GM18873 (cell line): ENCODE measurements at regions not wholly inside any gene's neighbourhood (a gene's known extent, or its start where the extent isn't known, plus 50 kb on each side); places are given as distances from the start of the nearest gene placed in this dataset.
"Not testable (repeated sequence)": the region's sequence is repeated elsewhere in the genome, so short reads cannot be mapped to it uniquely, and the experiment has no call there.

Experiments used
- ATAC-seq: cut with Tn5 transposase; IDR thresholded peaks from one replicate; pipeline ENCODE4 v1.9.1; 2021; ENCODE audit warnings: mild to moderate bottlenecking, moderate library complexity, moderate number of reproducible peaks; ENCODE audit not compliant: unreplicated experiment, low FRiP score

DNA sequence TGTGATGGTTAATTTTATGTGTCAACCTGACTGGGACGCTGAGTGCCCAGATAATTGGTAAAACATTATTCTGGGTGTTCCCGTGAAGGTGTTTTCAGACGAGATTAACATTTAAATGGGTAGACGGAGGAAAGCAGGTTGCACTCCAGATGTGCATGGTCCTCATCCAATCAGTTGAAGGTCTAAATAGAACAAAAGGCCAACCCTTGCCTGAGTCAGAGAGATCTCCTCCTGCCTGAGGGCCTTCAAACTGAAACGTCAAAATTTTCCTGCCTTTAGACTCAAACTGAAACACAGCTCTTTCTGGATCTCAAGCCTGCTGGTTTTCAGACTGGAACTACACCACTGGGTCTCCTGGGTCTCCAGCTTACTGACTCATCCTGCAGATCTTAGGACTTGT, 73.5 kb downstream of the NPIPA8 start:
- ATAC-seq = not testable (repeated sequence)

DNA sequence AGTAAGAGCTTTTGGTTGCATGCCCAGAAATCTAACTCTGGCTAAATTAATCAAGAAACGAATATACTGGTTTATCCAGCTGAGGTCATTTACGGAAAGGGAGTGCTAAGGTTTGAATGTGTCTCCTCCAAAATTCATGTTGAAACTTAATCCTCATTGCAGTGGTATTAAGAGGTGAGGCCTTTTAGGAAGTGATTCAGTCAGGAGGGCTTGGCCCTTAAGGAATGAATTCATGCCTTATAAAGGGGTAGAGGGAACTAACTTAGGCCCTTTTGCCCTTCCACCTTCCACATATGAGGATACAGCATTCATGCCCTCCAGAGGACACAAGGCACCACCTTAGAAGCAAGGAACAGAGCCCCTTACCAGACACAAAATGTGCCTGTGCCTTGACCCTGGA, 74.7 kb downstream of the NPIPA8 start:
- ATAC-seq = not testable (repeated sequence)

DNA sequence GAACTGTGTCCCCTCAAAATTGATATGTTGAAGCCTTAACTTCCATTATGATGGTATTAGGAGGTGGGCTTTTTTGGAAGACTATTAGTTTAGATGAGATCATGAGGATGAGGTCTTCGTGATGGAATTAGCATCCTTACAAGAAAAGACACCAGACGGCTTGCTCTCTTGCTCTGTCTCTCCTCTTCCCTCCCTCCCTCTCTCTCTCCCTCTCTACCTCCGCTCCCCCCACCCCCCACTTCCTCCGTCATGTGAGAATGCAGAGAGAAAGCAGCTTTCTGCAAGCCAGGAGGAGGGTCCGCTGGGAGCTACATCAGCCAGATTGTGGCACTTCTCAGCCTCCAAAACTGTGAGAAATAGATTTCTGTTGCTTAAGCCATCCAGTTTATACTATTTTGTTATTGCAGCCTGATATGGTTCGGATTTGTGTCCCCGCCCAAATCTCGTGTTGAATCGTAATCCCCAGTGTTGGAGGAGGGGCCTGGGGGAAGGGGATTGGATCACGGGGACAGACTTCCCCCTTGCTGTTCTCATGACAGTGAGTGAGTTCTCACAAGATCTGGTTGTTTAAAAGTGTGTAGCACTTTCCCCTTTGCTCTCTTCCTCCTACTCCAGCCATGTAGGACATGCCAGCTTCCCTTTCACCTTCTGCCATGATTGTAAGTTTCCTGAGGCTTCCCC, 76.9 kb downstream of the NPIPA8 start:
- ATAC-seq = not testable (repeated sequence)

DNA sequence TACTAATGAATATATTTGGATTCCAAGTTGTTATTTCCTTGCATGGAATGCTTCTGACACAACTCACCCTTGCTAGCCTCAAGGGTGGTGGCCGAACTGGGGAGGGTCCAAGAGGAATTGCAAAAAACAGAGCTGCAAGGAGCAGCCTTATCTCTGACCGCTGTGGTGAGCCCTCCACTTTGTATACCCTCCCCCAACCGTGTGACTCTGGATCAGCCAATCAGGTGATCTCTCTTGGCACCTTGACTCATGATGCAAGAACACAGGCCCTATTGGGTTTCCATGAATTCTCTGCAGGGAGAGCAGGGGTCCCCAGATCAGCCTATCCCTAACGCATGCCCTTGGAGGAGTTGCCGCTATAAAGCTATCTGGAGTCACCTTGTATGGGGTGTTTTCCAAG, 83.6 kb downstream of the NPIPA8 start:
- ATAC-seq = not testable (repeated sequence)

DNA sequence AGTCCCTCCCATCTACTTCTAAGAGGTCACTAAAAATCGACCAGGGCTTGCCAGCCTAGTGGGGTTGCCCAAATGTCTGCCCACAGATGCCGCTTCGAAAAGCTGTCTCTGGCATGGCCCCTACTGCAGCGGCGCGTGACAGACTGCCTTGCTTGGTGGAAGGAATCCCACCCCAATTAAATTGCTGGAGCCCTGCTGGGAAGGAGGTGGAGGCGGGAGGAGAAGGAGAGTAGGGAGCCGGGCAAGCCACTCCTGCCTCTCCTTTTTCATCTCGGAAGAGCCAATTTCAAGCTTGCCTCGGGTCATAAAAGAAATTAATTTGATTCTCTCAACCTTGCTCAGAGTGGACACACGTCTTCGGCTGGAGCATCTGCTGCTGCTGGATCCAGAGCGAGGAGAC, 106.0 kb downstream of the NPIPA8 start:
- ATAC-seq = not testable (repeated sequence)

DNA sequence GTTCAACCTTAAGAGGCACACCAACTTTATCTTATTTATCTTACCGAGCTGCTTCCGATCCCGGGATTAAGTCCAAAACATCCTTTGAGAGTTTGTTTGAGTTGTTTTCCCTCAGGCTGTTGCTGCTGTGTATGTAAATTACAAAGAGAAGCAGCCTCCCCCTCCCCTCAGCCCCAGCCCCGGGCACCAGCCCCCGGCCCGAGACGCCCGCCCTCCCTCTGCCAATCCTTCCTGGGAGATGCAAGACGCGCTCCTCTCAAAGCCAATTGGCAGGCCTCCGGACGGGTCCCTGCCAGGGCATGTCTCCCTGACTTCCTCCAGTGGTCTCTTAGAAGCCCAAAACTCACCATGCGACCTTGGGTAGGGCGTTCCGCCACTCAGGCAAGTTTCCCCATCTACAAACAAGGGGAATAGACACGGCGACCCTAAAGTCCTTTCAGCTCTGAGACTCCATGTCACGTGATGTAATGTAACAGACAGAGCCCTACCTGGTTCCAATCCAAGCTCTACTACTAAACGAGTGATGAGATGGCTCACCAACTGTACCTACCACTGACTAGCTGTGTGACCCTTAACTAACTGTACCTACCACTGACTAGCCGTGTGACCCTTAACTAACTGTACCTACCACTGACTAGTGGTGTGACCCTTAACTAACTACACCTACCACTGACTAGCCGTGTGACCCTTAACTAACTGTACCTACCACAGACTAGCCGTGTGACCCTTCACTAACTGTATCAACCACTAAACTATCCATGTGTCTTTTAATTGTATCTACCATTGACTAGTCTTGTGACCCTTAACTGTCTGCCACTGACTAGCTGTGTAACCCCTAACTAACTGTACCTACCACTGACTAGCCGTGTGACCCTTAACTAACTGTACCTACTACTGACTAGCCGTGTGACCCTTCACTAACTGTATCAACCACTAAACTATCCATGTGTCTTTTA, 114.2 kb downstream of the NPIPA8 start:
- not testable (repeated sequence) for ATAC-seq

DNA sequence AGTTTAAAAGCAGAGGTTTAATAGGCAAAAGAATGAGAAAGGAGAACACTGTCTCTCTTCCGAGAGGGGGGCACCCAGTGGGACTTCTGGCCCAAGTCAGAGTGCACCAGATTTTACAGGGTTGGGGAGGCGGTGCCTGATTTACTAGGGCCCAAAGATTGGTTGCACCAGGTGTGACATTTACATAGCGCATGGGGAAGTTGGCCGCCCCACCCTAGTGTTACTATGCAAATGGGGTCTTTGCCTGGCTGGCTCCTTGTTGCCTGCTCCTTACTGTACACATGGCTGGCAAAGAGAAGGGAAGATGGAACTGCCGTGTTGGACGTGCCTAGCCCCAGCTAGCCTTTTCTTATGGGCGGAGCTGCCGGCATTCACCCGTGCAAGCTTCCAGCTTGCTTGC, 118.8 kb downstream of the NPIPA8 start:
- ATAC-seq = not testable (repeated sequence)

DNA sequence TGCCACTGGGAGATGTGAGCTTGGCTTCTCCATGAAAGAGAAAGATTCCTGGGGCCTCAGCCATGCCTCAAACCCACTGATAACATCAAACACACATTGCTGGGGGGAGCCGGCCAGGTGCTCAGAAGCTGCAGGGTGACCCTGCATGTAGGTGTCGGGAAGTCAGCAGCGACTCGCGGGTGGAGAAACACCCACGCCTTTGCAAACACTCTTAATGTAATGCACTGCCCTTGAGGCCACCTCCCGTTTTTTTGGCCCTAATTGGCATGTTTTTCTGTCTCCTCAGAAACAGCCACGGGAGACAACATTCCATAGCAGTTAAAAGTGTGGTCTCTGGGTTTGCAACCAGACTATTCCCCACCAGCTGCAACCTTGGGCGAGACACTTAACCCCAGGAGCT, 119.7 kb downstream of the NPIPA8 start:
- not testable (repeated sequence) for ATAC-seq

DNA sequence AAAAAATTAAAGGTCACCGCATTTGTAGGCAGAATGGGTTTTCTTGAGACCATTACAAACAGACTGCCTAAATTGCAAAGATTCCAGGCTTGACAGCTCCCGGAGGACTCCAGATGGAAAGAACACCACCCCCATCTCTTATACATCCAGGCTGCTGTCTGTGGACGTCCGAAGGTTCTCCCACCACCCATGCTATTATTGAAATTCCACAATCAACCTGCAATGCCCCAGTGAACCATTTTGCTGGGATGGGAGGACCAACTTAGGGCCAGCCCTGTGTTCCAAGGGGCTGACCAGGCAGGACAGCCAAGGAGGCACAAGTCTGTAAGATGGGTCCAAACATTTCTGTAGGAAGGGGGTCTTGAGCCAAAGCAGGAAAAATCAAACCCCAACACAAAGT, 122.7 kb downstream of the NPIPA8 start:
- ATAC-seq = not testable (repeated sequence)

DNA sequence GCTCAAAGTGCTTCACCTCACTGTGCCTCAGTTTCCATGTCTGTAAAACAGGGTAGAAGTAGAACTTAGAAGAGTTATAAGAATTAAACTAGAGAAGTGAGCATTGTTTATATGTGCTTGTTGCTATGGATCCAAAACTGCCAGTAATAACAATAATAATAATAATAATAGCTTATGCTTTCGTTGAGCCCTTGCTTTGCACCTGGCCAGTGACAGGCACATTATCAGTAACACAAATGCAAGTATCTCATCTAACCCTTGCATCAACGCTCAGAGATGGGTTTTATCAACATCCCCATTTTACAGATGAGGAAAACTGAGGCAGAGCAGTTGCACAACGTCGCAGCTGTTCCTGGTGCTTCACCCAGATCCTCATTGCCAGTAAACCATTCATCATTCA, 125.0 kb downstream of the NPIPA8 start:
- ATAC-seq = not testable (repeated sequence)

DNA sequence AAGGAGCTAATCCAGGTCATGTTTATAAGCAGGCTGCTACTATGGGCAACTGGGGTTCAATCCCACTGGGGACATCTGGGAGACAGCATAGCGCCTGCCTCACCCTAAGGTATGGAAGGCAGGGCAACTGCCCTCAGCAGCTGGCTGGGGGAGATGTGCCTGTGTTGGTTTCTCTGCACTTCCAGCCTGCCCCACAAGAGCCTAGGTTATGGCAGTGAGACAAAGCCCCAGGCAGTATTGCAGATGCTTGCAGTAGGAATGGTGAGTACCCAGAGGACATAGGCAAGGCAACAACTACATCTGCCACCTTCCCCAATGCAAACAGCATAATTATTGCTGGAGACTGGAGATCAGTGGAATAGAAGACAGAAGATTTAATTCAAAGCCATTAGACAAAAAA, 131.8 kb downstream of the NPIPA8 start:
- not testable (repeated sequence) for ATAC-seq

DNA sequence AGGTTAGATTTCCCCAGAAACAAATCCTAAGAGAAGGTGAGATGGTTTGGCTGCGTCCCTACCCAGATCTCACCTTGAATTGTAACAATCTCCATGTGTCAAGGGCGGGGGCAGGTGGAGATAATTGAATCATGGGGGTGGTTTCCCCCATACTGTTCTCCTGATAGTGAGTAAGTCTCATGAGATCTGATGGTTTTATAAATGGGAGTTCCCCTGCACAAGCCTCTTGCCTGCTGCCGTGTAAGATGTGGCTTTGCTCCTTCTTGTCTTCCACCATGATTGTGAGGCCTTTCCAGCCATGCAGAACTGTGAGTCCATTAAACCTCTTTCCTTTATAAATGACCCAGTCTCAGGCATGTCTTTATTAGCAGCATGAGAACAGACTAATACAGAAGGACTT, 132.2 kb downstream of the NPIPA8 start:
- not testable (repeated sequence) for ATAC-seq

DNA sequence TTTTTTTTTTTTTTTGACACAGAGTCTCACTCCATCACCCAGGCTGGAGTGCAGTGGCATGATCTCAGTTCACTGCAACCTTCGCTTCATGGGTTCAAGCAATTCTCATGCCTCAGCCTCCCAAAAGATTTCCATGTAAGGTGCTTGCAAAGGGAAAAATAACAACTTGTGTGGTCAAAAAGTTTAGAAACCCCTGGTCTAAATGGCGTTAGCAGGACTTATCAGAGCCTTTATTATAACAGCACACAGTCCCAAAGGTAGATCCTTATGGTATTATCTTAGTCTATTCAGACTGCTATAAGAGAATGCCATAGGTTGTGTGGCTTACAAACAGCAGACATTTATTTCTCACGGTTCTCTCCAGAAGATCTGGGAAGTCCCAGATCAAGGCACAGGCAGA, 135.0 kb downstream of the NPIPA8 start:
- ATAC-seq = not testable (repeated sequence)

DNA sequence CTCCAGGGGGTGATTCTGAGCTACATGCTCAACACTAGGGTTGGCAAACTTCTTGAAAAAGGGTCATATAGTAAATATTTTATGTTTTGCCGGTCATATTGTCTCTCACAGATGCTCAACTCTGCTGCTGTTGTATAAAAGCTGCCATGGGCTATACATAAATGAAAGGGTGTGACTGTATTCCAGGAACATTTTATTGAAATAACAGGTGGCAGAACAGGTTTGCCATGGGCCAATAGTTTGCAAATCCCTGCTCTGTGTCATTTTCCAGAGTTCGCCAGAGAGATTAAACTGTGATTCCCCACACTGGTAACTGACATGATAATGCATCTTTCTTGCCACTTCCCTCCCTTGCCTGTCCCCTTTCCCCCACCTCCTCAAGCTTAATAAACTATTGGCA, 144.1 kb downstream of the NPIPA8 start:
- ATAC-seq = not testable (repeated sequence)

DNA sequence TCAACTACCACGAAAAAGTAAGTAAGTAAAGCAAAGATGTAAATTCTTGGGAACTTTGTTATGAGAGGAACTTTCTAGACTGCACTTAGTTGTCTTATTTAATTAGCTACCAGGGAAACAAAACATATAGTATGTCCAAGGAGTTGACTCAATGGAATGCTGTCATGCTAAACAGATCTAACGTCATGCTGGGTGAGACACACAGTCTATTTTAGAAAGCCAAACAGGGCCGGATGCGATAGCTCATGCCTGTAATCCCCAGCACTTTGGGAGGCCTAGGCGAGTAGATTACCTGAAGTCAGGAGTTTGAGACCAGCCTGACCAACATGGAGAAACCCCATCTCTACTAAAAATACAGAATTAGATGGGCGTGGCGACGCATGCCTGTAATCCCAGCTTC, 146.4 kb downstream of the NPIPA8 start:
- not testable (repeated sequence) for ATAC-seq

DNA sequence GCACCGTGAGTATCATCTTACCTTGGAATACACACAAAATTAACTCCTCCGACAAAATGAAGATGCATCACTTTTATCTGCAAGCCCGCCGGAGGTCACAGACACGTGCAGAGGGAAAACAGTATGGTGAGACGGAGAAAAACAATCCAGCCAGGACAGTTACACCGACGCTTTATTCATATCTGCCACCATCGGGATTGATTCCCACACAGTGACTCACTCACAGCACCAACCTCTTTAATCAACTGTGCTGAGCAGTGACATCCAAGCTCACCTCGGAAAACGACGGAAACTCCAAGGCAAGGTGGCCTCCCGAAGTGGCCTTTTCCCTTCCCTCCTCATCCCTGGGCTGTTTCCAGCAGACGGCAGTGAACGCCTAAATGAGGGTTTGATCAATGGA, 151.8 kb downstream of the NPIPA8 start:
- ATAC-seq = not testable (repeated sequence)

DNA sequence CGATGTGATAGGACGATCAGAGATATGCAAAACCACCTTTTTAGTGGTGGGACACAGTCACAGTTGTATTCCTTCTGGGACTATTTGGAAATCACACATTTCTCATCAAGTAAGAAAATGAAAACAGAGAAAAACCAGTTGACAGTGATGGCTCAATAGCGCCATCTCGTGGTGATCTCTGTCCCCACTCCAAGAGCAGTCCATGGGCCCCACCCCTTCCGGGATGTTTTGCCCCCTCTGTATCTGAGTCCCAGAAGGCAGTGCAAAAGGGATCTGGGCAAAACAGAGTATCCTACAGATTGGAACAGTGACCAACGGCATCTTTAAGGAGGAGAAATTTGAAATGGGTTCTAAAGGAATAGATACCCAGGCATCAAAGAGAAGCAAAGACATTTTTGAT, 155.5 kb downstream of the NPIPA8 start:
- not testable (repeated sequence) for ATAC-seq

DNA sequence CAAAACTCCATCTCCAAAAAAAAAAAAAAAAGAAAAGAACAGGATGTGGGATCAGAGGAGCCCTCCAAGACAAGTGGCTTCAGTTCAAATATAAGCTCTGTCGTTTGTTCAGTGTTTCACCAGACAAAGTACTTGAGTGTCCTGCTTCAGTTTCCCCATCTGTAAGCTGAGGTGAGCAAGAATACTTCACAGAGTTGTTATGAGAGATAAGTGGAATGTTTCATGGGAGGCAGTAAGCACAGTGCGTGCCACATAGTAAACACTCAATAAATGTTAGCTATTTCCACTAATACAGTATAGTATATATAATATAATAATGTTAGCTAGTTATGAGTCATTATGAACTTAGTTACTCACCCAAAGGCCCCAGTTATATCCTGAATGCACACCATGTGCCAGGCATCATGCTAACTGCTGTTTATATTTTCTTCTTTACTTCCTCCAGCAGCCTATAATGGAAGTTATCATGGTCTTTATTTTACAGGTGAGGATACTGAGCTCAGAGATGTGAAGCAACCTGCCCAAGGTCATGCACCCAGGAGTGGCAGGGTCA, 162.5 kb downstream of the NPIPA8 start:
- ATAC-seq = not testable (repeated sequence)

DNA sequence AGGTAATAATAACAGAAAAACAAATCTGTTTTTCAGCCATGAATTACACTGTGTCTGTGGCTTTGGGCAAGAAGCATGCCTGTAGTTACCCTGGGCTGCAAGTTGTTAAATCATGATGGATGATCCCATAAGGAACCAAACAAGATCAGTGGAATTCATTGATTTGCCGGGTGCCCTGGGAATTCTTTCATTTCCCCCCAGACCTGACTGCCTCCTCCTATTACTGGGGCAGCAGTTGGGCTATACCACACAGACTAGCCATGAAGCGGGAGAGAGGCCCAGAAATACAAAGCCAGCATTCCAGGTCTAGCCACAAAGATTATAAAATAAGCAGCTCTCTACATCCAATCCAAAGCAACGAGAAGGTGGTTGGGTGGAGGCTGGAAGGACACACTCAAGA, 174.2 kb downstream of the NPIPA8 start:
- not testable (repeated sequence) for ATAC-seq

DNA sequence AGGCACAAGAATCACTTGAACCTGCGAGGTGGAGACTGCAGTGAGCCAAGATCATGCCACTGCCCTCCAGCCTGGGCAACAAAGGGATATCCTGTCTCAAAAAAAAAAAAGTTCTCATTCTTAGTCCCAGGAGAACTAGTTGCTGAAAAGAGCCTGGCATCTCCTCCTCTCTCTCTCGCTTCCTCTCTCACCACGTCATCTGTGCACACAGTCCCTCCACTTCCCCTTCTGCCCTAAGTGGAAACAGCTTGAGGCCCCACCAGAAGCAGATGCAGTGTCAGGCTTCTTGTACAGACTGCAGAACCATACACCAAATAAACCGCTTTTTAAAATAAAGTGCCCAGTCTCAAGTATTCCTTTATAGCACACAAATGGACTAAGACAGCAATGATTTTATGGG, 175.3 kb downstream of the NPIPA8 start:
- not testable (repeated sequence) for ATAC-seq

DNA sequence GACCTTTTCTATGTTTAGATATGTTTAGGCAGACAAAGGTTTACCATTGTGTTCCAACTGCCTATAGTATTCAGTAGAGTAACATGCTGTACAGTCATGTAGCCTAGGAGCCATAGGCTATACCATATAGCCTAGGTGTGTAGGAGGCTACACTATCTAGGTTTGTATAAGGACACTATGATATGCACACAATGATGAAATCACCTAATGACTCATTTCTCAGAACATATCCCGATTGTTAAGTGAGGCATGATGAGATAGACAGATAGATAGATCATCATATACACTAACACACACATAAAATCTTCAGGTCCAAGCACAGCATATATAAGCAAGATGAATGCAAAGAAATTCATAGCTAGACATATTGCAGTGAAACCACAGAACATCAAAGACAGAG, 177.4 kb downstream of the NPIPA8 start:
- not testable (repeated sequence) for ATAC-seq
